Aorta (tissue), 5 donors: ENCODE measurements at regions not wholly inside any gene's neighbourhood (a gene's known extent, or its start where the extent isn't known, plus 50 kb on each side); places are given as distances from the start of the nearest gene placed in this dataset.

Experiments used
- ATAC-seq: fragments of 200-7000 bp; cut with Tn5 transposase; one replicate; pipeline ENCODE4 v1.9.1; 2022; ENCODE audit warnings: moderate library complexity; ENCODE audit not compliant: low FRiP score
- DNase-seq, 2 donors: peaks; one replicate each; pipeline ENCODE4 v3.0.0-alpha.2; 2020
- H3K27ac ChIP-seq, 2 donors: one replicate each; pipeline ENCODE4 v1.5.1; 2013; ENCODE audit warnings: low read length in 2 of 2, mild to moderate bottlenecking in 2 of 2, moderate library complexity in 2 of 2, control low read depth in 1 of 2, inconsistent platforms in 1 of 2, low read depth in 1 of 2
- H3K27me3 ChIP-seq, 2 donors: one replicate each; pipeline ENCODE4 v1.6.1; 2013; ENCODE audit warnings: control low read depth in 1 of 2, low read length in 1 of 2, mild to moderate bottlenecking in 1 of 2, moderate library complexity in 1 of 2; ENCODE audit not compliant: insufficient read depth in 2 of 2, control insufficient read depth in 1 of 2
- H3K36me3 ChIP-seq, 2 donors: one replicate each; pipeline ENCODE4 v1.6.1; 2013; ENCODE audit warnings: control low read depth in 1 of 2, low read length in 1 of 2, mild to moderate bottlenecking in 1 of 2; ENCODE audit not compliant: insufficient read depth in 2 of 2, control insufficient read depth in 1 of 2
- H3K4me1 ChIP-seq, 2 donors: one replicate each; pipeline ENCODE4 v1.6.1; 2013; ENCODE audit warnings: low read length in 2 of 2, control low read depth in 1 of 2, mild to moderate bottlenecking in 1 of 2, moderate library complexity in 1 of 2; ENCODE audit not compliant: insufficient read depth in 2 of 2, control insufficient read depth in 1 of 2
- H3K4me3 ChIP-seq, 2 donors: one replicate each; pipeline ENCODE4 v1.5.1; 2013; ENCODE audit warnings: low read length in 2 of 2, control low read depth in 1 of 2, mild to moderate bottlenecking in 1 of 2
- H3K9me3 ChIP-seq: one replicate; pipeline ENCODE4 v1.6.1; 2013; ENCODE audit warnings: mild to moderate bottlenecking, low read length; ENCODE audit not compliant: control insufficient read depth
- WGBS, 2 donors: extraction: QIAGEN DNeasy Blood & Tissue Kit; methylation state at CpG; one replicate each; pipeline ENCODE4 v1.1.7; 2013; 5-methylcytosine and 5-hydroxymethylcytosine counted together
- intact Hi-C, 2 donors: fragments of 100-400 bp; cut with DNase I; formaldehyde crosslinking; loops; one replicate each; pipeline versions ENCODE4 v1.14.2 to v1.15.0; 2022
- donor health status: healthy with polysubstance abuse.
- donor health status: Bipolar disorder and iron deficiency.
- donor health status: DM: no; HTN: no; CAD: no.
- donor health status: DM: no; HTN: no; CAD: no.
- donor health status: DM: yes; HTN: yes; CAD: no.

GRCh38 chr2:81658227-81658626 is 1353.7 kb upstream of the LRRTM1 start:
- no peaks in the 10 kb centered on the region for H3K27me3 ChIP-seq
- intact Hi-C loops = no loop called here
- H3K4me1 ChIP-seq = no peaks in the 10 kb centered on the region
- no peak overlapping the region for H3K4me3 ChIP-seq
- H3K36me3 ChIP-seq = no peaks in the 10 kb centered on the region
- no peak overlapping the region for H3K27ac ChIP-seq
- peaks cover 1% of the 10 kb centered on the region for H3K9me3 ChIP-seq
- no peak for DNase-seq
- 81 to 85% methylated on average over 4 of the region's 4 CpGs for WGBS, 2 donors
- no peak for ATAC-seq

- H3K27me3 ChIP-seq = no peaks in the 10 kb centered on the region
- peaks cover 1% of the 10 kb centered on the region for H3K9me3 ChIP-seq
- intact Hi-C loops = no loop called here
- 69 to 76% methylated on average over 6 of the region's 6 CpGs for WGBS, 2 donors
- H3K4me3 ChIP-seq = no peak overlapping the region
- no peak overlapping the region for H3K27ac ChIP-seq
- ATAC-seq (no peak), DNase-seq (no peak)
- H3K4me1 ChIP-seq = no peaks in the 10 kb centered on the region
- H3K36me3 ChIP-seq = no peaks in the 10 kb centered on the region
Observed at GRCh38 chr2:81650048-81650971, 1345.8 kb upstream of the LRRTM1 start.

GRCh38 chr2:81648806-81649205 is 1344.3 kb upstream of the LRRTM1 start:
- H3K27me3 ChIP-seq = no peaks in the 10 kb centered on the region
- peaks cover 1% of the 10 kb centered on the region for H3K9me3 ChIP-seq
- DNase-seq (no peak), ATAC-seq (no peak)
- H3K4me3 ChIP-seq = no peak overlapping the region
- intact Hi-C loops = no loop called here
- H3K27ac ChIP-seq = no peak overlapping the region
- no peaks in the 10 kb centered on the region for H3K4me1 ChIP-seq
- H3K36me3 ChIP-seq = no peaks in the 10 kb centered on the region

GRCh38 chr2:81648370-81648769 is 1343.8 kb upstream of the LRRTM1 start:
- Histone ChIP-seq H3K27ac (no peak overlapping the region), H3K4me3 (no peak overlapping the region), H3K4me1 (no peaks in the 10 kb centered on the region), H3K27me3 (no peaks in the 10 kb centered on the region), H3K36me3 (no peaks in the 10 kb centered on the region), H3K9me3 (peaks cover 1% of the 10 kb centered on the region)
- ATAC-seq = no peak
- intact Hi-C loops = no loop called here
- no peak for DNase-seq
- 75 to 76% methylated on average over 5 of the region's 5 CpGs for WGBS, 2 donors

GRCh38 chr2:81647715-81648230 is 1343.2 kb upstream of the LRRTM1 start:
- no peak for DNase-seq
- intact Hi-C loops = no loop called here

GRCh38 chr2:81645745-81646301 is 1341.3 kb upstream of the LRRTM1 start:
- Histone ChIP-seq H3K9me3 (peaks cover 1% of the 10 kb centered on the region), H3K27ac (no peak overlapping the region), H3K27me3 (no peaks in the 10 kb centered on the region), H3K4me3 (no peak overlapping the region), H3K36me3 (no peaks in the 10 kb centered on the region), H3K4me1 (no peaks in the 10 kb centered on the region)
- 46 to 50% methylated on average over 2 of the region's 2 CpGs for WGBS, 2 donors
- DNase-seq (no peak), ATAC-seq (no peak)
- intact Hi-C loops = no loop called here

More at GRCh38 chr2:81647715-81648230, 1343.2 kb upstream of the LRRTM1 start:
- ATAC-seq = no peak
- Histone ChIP-seq H3K27me3 (no peaks in the 10 kb centered on the region), H3K9me3 (peaks cover 1% of the 10 kb centered on the region), H3K4me3 (no peak overlapping the region), H3K36me3 (no peaks in the 10 kb centered on the region), H3K4me1 (no peaks in the 10 kb centered on the region), H3K27ac (no peak overlapping the region)

- Histone ChIP-seq H3K36me3 (no peaks in the 10 kb centered on the region), H3K27me3 (no peaks in the 10 kb centered on the region), H3K4me3 (no peak overlapping the region), H3K9me3 (no peaks in the 10 kb centered on the region), H3K4me1 (no peaks in the 10 kb centered on the region), H3K27ac (no peak overlapping the region)
- 10 to 19% methylated on average over 1 of the region's 1 CpG for WGBS, 2 donors
- DNase-seq (no peak), ATAC-seq (no peak)
- intact Hi-C loops = no loop called here
Observed at GRCh38 chr2:81644189-81644588, 1339.6 kb upstream of the LRRTM1 start.

GRCh38 chr2:81624825-81625224 is 1320.3 kb upstream of the LRRTM1 start:
- no peaks in the 10 kb centered on the region for H3K36me3 ChIP-seq
- H3K4me1 ChIP-seq = no peaks in the 10 kb centered on the region
- ATAC-seq (no peak), DNase-seq (no peak)
- no peak overlapping the region for H3K4me3 ChIP-seq
- 87 to 90% methylated on average over 2 of the region's 2 CpGs for WGBS, 2 donors
- H3K27me3 ChIP-seq = no peaks in the 10 kb centered on the region
- intact Hi-C loops = no loop called here
- H3K9me3 ChIP-seq = no peaks in the 10 kb centered on the region
- no peak overlapping the region for H3K27ac ChIP-seq

GRCh38 chr2:81600088-81600487 is 1295.5 kb upstream of the LRRTM1 start:
- no peak overlapping the region for H3K27ac ChIP-seq
- no peak overlapping the region for H3K4me3 ChIP-seq
- no peaks in the 10 kb centered on the region for H3K36me3 ChIP-seq
- no peak for ATAC-seq
- no peaks in the 10 kb centered on the region for H3K27me3 ChIP-seq
- intact Hi-C loops = no loop called here
- WGBS, 2 donors = 59 to 80% methylated on average over 1 of the region's 1 CpG
- no peaks in the 10 kb centered on the region for H3K9me3 ChIP-seq
- DNase-seq = no peak
- no peaks in the 10 kb centered on the region for H3K4me1 ChIP-seq
